Smooth muscle cell (in vitro differentiated cells): ENCODE measurements at regions not wholly inside any gene's neighbourhood (a gene's known extent, or its start where the extent isn't known, plus 50 kb on each side); places are given as distances from the start of the nearest gene placed in this dataset.

Source experiments
- DNase-seq: peaks from one replicate; lab custom pipeline; 2025; ENCODE audit not compliant: unreplicated experiment; lab: John Stamatoyannopoulos, UW
- H2AFZ ChIP-seq: fragments of 200-600 bp; sonication (generic); 2 replicates; pipeline ENCODE4 v1.6.0; 2016; ENCODE audit warnings: antibody characterized with exemption, low read depth, mild to moderate bottlenecking
- H3F3A ChIP-seq: fragments of 200-600 bp; sonication (generic); 2 replicates; pipeline ENCODE4 v1.6.0; 2017; ENCODE audit warnings: antibody characterized with exemption, low read depth
- H3K27ac ChIP-seq: fragments of 200-600 bp; sonication (generic); 2 replicates; pipeline ENCODE4 v1.5.1; 2016; ENCODE audit warnings: low read depth, mild to moderate bottlenecking
- H3K27me3 ChIP-seq: fragments of 200-600 bp; sonication (generic); 2 replicates; pipeline ENCODE4 v1.6.1; 2016; ENCODE audit warnings: low read depth, mild to moderate bottlenecking
- H3K36me3 ChIP-seq: fragments of 200-600 bp; sonication (generic); 2 replicates; pipeline ENCODE4 v1.5.1; 2016; ENCODE audit warnings: low read depth
- H3K4me1 ChIP-seq: fragments of 200-600 bp; sonication (generic); 2 replicates; pipeline ENCODE4 v1.5.1; 2016; ENCODE audit warnings: low read depth
- H3K4me2 ChIP-seq: fragments of 200-600 bp; sonication (generic); 2 replicates; pipeline ENCODE4 v1.6.0; 2016; ENCODE audit warnings: mild to moderate bottlenecking
- H3K4me3 ChIP-seq: fragments of 200-600 bp; sonication (generic); 2 replicates; pipeline ENCODE4 v1.5.1; 2016; ENCODE audit warnings: mild to moderate bottlenecking
- H3K79me2 ChIP-seq: fragments of 200-600 bp; sonication (generic); 2 replicates; pipeline ENCODE4 v1.6.0; 2016; ENCODE audit warnings: low read depth, mild to moderate bottlenecking
- H3K9ac ChIP-seq: fragments of 200-600 bp; sonication (generic); 2 replicates; pipeline ENCODE4 v1.6.0; 2016; ENCODE audit warnings: low read depth
- H3K9me3 ChIP-seq: fragments of 200-600 bp; sonication (generic); replicated peaks from 2 replicates; pipeline ENCODE4 v1.5.1; 2016; ENCODE audit warnings: low read depth
- H4K20me1 ChIP-seq: fragments of 200-600 bp; sonication (generic); 2 replicates; pipeline ENCODE4 v1.6.0; 2016; ENCODE audit warnings: low read depth
- WGBS: methylation state at CpG from one replicate; pipeline ENCODE4 v1.1.7; 2016; ENCODE audit warnings: low lambda C conversion rate; 5-methylcytosine and 5-hydroxymethylcytosine counted together
- TF ChIP-seq, protein P1 (sequence below): fragments of 200-600 bp; sonication (generic); IDR thresholded peaks from 2 replicates; pipeline ENCODE4 v1.5.1; 2017; ENCODE audit warnings: borderline replicate concordance, mild to moderate bottlenecking, antibody characterized with exemption; ENCODE audit not compliant: insufficient read depth, poor library complexity, severe bottlenecking

DNA sequence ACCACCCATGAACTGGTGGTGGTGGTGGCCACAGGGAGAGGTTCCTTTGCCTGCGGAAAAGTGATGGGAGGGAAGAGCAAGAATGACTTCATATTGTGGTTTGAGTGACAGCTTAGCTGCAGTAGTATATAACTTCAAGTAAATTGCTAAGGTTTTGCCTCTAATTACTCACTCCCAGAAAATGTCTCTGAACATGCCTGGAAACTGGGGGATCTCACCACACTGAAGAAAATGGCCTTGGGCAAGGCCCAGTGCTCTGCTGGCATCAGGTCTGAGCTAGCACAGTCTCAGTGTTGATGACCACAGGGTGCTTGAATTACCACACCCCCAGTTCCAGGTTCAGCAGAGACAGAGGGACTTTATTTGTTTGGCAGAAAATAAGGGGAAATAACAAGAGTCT is 2085.4 kb downstream of the ARAP2 start:
- no peak overlapping the region for H3K4me3 ChIP-seq
- no peak overlapping the region for H3K27ac ChIP-seq
- peaks cover 6% of the 10 kb centered on the region for H3K9me3 ChIP-seq
- no peaks in the 10 kb centered on the region for H4K20me1 ChIP-seq
- no peak overlapping the region for H3K9ac ChIP-seq
- no peaks in the 10 kb centered on the region for H3K79me2 ChIP-seq
- DNase-seq = no peak
- no peaks in the 10 kb centered on the region for H3K36me3 ChIP-seq
- H3K4me1 ChIP-seq = no peaks in the 10 kb centered on the region
- 80% methylated on average over 1 of the region's 1 CpG for whole genome bisulfite sequencing
- no peak overlapping the region for H2AFZ ChIP-seq
- no peaks in the 10 kb centered on the region for H3F3A ChIP-seq
- no peaks in the 10 kb centered on the region for H3K27me3 ChIP-seq
- no peak overlapping the region for H3K4me2 ChIP-seq
- TF ChIP-seq, protein P1, sequence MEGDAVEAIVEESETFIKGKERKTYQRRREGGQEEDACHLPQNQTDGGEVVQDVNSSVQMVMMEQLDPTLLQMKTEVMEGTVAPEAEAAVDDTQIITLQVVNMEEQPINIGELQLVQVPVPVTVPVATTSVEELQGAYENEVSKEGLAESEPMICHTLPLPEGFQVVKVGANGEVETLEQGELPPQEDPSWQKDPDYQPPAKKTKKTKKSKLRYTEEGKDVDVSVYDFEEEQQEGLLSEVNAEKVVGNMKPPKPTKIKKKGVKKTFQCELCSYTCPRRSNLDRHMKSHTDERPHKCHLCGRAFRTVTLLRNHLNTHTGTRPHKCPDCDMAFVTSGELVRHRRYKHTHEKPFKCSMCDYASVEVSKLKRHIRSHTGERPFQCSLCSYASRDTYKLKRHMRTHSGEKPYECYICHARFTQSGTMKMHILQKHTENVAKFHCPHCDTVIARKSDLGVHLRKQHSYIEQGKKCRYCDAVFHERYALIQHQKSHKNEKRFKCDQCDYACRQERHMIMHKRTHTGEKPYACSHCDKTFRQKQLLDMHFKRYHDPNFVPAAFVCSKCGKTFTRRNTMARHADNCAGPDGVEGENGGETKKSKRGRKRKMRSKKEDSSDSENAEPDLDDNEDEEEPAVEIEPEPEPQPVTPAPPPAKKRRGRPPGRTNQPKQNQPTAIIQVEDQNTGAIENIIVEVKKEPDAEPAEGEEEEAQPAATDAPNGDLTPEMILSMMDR = no peak

DNA sequence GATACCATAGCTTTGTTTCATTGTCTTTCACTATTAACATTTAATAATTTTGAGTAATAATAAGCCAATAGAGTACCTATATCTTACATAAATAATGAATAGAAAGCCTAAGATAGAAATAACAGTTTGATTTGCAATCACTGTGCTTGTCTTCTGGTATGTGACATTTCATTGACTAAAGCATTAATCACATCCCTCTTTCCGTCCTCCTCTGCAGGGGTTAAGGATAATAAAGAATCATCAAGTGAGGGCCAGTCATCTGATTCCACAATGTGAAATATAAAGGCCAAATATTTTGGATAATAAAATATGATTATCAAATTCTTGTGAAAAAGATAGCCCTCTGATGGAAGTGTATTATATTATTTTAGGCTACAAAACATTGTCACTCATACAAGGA is 2073.4 kb downstream of the ARAP2 start:
- DNase-seq = no peak
- Histone ChIP-seq H2AFZ (no peak overlapping the region), H3K27ac (no peak overlapping the region), H3F3A (no peaks in the 10 kb centered on the region), H3K36me3 (no peaks in the 10 kb centered on the region), H3K4me1 (no peaks in the 10 kb centered on the region), H3K4me2 (no peak overlapping the region), H3K9ac (no peak overlapping the region), H3K9me3 (no peaks in the 10 kb centered on the region), H3K79me2 (no peaks in the 10 kb centered on the region), H4K20me1 (no peaks in the 10 kb centered on the region), H3K4me3 (no peak overlapping the region), H3K27me3 (no peaks in the 10 kb centered on the region)
- TF ChIP-seq, protein P1 = no peak
- 82% methylated on average over 1 of the region's 1 CpG for WGBS

DNA sequence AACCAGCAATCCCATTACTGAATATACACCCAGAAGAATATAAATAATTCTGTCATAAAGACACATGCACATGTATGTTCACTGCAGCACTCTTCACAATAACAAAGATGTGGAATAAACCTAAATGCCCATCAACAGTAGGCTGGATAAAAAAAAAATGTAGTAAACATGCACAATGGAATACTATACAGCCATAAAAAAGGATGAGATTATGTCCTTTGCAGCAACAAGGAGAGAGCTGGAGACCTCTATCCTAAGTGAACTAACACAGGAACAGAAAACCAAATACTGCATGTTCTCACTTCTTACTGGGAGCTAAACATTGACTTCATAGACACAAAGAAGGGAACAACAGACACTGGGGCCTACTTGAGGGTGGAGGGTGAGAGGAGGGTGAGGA is 2067.7 kb downstream of the ARAP2 start:
- H3K9ac ChIP-seq = no peak overlapping the region

DNA sequence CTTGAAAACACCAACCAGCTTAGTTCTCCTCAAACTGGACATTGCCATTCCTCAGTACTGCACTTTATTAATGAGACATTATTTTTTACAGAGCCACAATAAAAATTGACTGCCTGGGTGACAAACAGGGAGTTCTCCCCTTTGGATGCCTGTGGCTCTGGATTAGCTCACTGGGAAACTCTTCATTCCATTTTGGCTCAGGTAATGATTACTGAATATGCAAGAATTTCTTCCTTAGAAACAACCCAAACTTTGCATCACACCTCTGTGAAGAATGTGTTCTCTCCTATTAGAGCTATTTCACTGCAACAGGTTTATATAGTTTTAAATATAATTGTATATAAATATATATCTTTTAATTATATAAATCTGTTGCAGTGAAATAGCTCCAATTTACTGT is 2065.8 kb downstream of the ARAP2 start:
- no peak overlapping the region for H3K9ac ChIP-seq
- DNase-seq = no peak
- H3K27ac ChIP-seq = no peak overlapping the region
- H3K4me3 ChIP-seq = no peak overlapping the region
- peaks cover 4% of the 10 kb centered on the region for H3F3A ChIP-seq
- peaks cover 14% of the 10 kb centered on the region for H3K4me1 ChIP-seq
- H4K20me1 ChIP-seq = no peaks in the 10 kb centered on the region
- no peaks in the 10 kb centered on the region for H3K79me2 ChIP-seq
- TF ChIP-seq, protein P1 = no peak
- H3K36me3 ChIP-seq = no peaks in the 10 kb centered on the region
- H3K9me3 ChIP-seq = no peaks in the 10 kb centered on the region
- H3K27me3 ChIP-seq = no peaks in the 10 kb centered on the region
- no peak overlapping the region for H2AFZ ChIP-seq
- no peak overlapping the region for H3K4me2 ChIP-seq

More for the DNA sequence above, 2067.7 kb downstream of the ARAP2 start:
- no peaks in the 10 kb centered on the region for H4K20me1 ChIP-seq
- H3K27ac ChIP-seq = no peak overlapping the region
- no peaks in the 10 kb centered on the region for H3K79me2 ChIP-seq
- peaks cover 8% of the 10 kb centered on the region for H3K4me1 ChIP-seq
- no peaks in the 10 kb centered on the region for H3K36me3 ChIP-seq
- H2AFZ ChIP-seq = no peak overlapping the region
- no peak for DNase-seq
- TF ChIP-seq, protein P1 = no peak
- no peak overlapping the region for H3K4me2 ChIP-seq
- H3K4me3 ChIP-seq = no peak overlapping the region
- H3F3A ChIP-seq = no peaks in the 10 kb centered on the region
- H3K27me3 ChIP-seq = no peaks in the 10 kb centered on the region
- H3K9me3 ChIP-seq = no peaks in the 10 kb centered on the region
